Epithelial cell of proximal tubule (primary cell): ENCODE measurements at regions not wholly inside any gene's neighbourhood (a gene's known extent, or its start where the extent isn't known, plus 50 kb on each side); places are given as distances from the start of the nearest gene placed in this dataset.

Experiments
- DNase-seq: peaks from one replicate; pipeline ENCODE4 v3.0.0-alpha.2; 2011; ENCODE audit warnings: low read depth
- H3K4me3 ChIP-seq: 2 replicates; pipeline ENCODE4 v1.5.1; 2011; ENCODE audit warnings: low read depth, mild to moderate bottlenecking, low read length
- TF ChIP-seq, protein P1 (sequence below): conservative IDR thresholded peaks from 2 replicates; pipeline ENCODE4 v1.5.1; 2012; ENCODE audit warnings: low read depth, mild to moderate bottlenecking, low read length

DNA sequence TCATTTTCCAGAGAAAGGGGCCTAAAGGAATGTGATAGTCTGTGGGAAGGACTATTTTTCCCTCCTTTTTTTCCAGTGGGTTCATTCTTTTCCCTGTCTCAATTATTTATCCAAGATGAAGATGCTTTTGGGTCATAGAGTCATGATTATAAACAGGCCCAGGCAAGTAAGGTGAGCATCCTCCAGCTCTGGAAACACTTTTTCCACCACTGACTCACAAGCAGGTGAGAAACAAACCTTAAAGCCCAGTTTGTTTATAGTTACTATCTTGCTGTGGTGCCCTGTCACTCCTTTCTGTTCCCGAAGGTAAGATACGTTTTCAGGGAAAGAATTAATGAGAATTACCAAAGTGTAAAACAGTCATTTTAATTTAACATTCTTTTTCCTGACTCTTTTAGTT lies 107.7 kb upstream of the IFNG-AS1 start:
- TF ChIP-seq, protein P1, sequence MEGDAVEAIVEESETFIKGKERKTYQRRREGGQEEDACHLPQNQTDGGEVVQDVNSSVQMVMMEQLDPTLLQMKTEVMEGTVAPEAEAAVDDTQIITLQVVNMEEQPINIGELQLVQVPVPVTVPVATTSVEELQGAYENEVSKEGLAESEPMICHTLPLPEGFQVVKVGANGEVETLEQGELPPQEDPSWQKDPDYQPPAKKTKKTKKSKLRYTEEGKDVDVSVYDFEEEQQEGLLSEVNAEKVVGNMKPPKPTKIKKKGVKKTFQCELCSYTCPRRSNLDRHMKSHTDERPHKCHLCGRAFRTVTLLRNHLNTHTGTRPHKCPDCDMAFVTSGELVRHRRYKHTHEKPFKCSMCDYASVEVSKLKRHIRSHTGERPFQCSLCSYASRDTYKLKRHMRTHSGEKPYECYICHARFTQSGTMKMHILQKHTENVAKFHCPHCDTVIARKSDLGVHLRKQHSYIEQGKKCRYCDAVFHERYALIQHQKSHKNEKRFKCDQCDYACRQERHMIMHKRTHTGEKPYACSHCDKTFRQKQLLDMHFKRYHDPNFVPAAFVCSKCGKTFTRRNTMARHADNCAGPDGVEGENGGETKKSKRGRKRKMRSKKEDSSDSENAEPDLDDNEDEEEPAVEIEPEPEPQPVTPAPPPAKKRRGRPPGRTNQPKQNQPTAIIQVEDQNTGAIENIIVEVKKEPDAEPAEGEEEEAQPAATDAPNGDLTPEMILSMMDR: no peak
- no peak for DNase-seq
- no peak overlapping the region for H3K4me3 ChIP-seq

DNA sequence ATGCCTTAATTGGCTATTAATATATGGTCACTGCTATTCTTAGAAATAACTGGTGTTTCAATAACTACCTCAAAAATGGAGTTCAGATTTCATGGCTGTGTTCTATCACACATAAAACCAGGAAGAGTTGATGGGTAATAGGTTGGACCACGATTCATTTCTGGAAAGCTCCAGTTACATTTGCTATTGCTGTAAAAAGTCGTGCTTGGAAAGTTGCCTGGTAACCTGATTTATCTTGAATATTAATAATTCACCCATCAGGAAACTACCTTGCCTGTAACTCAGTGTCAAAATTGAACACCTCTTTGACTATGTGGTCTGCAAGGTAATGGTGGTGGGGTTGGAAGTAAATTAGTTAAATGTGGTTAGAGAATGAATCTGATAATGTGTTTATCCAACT lies 104.7 kb upstream of the IFNG-AS1 start:
- no peak for DNase-seq
- H3K4me3 ChIP-seq: no peak overlapping the region
- TF ChIP-seq, protein P1: no peak

DNA sequence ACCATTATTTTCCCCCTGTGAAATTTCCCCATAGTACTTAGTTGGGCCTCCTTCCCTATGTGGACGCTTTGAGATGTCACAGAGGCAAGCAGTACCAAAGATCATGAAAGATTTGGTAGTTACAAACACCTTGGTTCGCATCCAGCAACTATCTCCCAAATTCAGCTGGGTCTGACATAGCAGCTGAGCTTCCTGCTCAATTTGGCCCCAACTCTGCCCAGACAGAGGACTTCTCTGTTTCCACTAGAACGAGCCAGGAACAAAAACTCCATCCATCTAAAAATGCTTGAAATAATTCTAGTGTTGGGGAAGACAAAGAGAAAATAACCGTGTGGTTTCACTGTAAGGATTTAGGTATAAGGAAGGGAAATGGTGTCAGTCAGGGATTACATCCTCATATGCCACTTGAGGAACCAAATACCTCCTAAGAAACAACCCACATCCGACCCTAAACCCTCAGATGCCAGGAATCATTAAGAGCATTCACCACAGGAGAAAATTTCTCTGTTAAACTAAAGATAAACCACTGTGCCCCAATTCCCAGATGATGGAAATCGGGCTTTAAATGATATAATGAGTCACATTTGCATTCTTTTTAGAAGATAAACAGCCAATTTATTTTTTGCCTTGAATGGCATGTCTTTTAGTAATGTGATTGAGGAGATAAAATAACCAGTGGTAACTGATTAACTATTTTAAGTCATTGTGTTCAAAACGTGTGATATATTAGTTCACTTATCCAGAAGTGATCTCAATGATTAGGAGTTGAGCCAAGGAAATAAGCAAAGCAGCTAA lies 103.7 kb upstream of the IFNG-AS1 start:
- TF ChIP-seq, protein P1: no peak
- no peak overlapping the region for H3K4me3 ChIP-seq
- DNase-seq: peak; percentile 58

DNA sequence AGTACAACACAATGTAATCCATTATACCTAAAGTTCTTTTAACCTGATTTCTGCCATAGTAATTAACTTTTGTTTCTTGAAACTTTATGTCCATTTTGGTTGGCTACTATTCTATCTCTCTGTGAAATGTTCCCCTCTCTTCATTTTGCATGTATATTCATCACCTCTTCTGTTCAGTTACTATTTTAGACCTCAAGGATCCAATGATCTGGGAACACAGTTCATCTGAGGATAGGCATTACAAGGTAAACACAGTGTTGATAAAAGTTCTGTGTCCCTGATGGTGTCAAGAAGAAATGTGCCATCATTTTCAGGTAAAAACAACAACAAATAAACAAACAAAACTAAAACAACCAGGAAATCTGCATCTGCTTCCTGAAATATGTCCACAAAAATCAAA lies 102.2 kb upstream of the IFNG-AS1 start:
- DNase-seq: no peak
- H3K4me3 ChIP-seq: no peak overlapping the region
- TF ChIP-seq, protein P1: no peak

DNA sequence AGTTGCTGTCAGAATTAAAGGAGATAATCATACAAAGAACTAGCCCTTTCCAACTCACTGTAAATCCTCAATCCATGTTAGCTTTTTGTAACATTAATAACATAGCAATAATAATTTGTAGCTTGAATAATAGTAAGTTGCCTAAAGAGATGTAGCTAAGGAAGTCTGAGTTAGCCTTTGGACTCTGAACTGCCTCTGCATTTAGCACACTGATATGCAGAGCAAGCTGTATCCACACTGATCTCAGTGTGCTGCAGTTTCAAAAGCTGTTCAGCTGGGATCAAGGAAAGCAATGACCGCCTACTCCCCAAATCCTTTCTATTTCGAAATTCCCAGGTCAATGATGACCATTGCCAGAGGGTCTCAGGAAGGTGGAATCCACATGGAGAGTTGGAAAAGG lies 99.3 kb upstream of the IFNG-AS1 start:
- H3K4me3 ChIP-seq: no peak overlapping the region
- TF ChIP-seq, protein P1: no peak
- DNase-seq: no peak

DNA sequence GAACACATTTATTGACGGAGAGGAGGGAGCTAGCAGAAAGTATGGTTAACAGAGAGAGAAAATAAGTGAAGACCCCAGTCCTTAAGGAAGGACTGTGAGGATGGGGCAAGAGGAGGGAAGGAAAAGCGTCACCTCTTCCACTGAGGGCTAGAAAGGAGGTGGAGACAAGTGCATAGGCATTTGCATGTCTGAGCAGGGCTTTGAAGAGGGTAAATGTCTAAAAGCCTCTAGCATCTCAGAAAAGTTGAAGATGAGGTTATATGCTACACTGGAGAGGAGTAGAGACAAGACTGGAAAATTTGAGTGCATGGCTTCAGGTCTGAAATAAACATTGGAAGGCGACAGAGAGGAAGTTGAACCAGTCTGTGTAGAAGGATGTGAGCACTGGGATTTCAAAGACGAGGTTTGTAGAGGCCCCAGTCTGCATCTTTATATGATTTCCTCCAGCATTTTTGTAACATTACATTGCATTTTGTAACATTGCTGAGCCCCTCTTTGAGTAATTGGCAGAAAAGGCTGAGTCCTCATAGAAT lies 98.5 kb upstream of the IFNG-AS1 start:
- no peak for DNase-seq
- no peak overlapping the region for H3K4me3 ChIP-seq
- TF ChIP-seq, protein P1: no peak

DNA sequence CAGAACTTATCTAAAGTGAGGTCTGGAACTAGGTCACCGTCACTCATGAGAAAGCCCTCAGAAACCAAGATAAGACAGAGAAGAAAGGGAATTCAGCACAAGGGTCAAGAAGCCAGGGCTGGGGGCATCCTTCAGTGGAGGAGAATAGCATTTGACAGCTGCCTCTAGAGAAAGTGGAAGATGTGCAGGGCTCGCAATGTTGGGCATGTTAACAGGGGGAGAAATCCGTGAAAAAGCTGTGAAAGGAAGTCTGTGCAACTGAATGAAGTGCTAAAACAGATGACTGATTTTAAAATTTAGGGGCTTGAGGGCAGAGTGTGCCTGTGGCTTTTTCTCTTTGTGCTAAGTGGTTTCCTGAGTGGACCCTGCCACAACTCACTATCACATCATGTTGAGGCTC lies 97.7 kb upstream of the IFNG-AS1 start:
- TF ChIP-seq, protein P1: no peak
- no peak for DNase-seq
- no peak overlapping the region for H3K4me3 ChIP-seq
